Neuronal stem cell (in vitro differentiated cells): ENCODE measurements at regions not wholly inside any gene's neighbourhood (a gene's known extent, or its start where the extent isn't known, plus 50 kb on each side); places are given as distances from the start of the nearest gene placed in this dataset.

ENCODE experiments used
- DNase-seq: peaks from one replicate; pipeline ENCODE4 v3.0.0-alpha.2; 2013; ENCODE audit warnings: low spot score
- H2AFZ ChIP-seq: one replicate; pipeline ENCODE4 v1.6.1; 2013; ENCODE audit warnings: mild to moderate bottlenecking, low read length, inconsistent platforms
- H2AK5ac ChIP-seq: 2 replicates; pipeline ENCODE4 v1.6.1; 2013; ENCODE audit warnings: low read depth, mild to moderate bottlenecking, inconsistent platforms, low read length, moderate library complexity, mixed read lengths
- H2BK120ac ChIP-seq: 2 replicates; pipeline ENCODE4 v1.6.1; 2013; ENCODE audit warnings: low read depth, mild to moderate bottlenecking, inconsistent platforms, low read length, moderate library complexity, mixed read lengths
- H2BK12ac ChIP-seq: one replicate; pipeline ENCODE4 v1.6.1; 2013; ENCODE audit warnings: low read length, inconsistent platforms
- H2BK15ac ChIP-seq: 2 replicates; pipeline ENCODE4 v1.6.1; 2013; ENCODE audit warnings: mild to moderate bottlenecking, low read length, inconsistent platforms, mixed read lengths
- H2BK5ac ChIP-seq: one replicate; pipeline ENCODE4 v1.6.1; 2013; ENCODE audit warnings: inconsistent platforms, mild to moderate bottlenecking, low read length, moderate library complexity
- H3K14ac ChIP-seq: one replicate; pipeline ENCODE4 v1.6.1; 2013; ENCODE audit warnings: low read length, inconsistent platforms
- H3K18ac ChIP-seq: 2 replicates; pipeline ENCODE4 v1.6.1; 2013; ENCODE audit warnings: low read length, inconsistent platforms
- H3K23ac ChIP-seq: 2 replicates; pipeline ENCODE4 v1.6.1; 2013; ENCODE audit warnings: low read depth, mild to moderate bottlenecking, mixed read lengths, low read length, inconsistent platforms; ENCODE audit not compliant: poor library complexity
- H3K27ac ChIP-seq: replicated peaks from 3 replicates; pipeline ENCODE4 v1.5.1; 2013; ENCODE audit warnings: low read length, inconsistent platforms
- H3K27me3 ChIP-seq, 3 experiments: 2 replicates each; pipeline ENCODE4 v1.6.1; 2013; ENCODE audit warnings: low read length in 3 of 3, mild to moderate bottlenecking in 2 of 3, inconsistent platforms in 1 of 3, low read depth in 1 of 3, mixed read lengths in 1 of 3, moderate library complexity in 1 of 3; ENCODE audit not compliant: control insufficient read depth in 3 of 3, insufficient read depth in 3 of 3
- H3K36me3 ChIP-seq, 2 donors: replicated peaks in 1 of 2; 2 replicates each; pipeline ENCODE4 v1.6.1; 2013; ENCODE audit warnings: low read length in 2 of 2; ENCODE audit not compliant: control insufficient read depth in 2 of 2, insufficient read depth in 2 of 2
- H3K4ac ChIP-seq: 2 replicates; pipeline ENCODE4 v1.6.1; 2013; ENCODE audit warnings: inconsistent platforms, mild to moderate bottlenecking, low read length, moderate library complexity
- H3K4me1 ChIP-seq, 2 donors: 1 replicate in 1 of 2; 2 replicates in 1 of 2; pipeline ENCODE4 v1.6.1; 2013; ENCODE audit warnings: low read length in 2 of 2, low read depth in 1 of 2; ENCODE audit not compliant: control insufficient read depth in 2 of 2, insufficient read depth in 1 of 2
- H3K4me2 ChIP-seq: one replicate; pipeline ENCODE4 v1.6.1; 2013; ENCODE audit warnings: mild to moderate bottlenecking, low read length, inconsistent platforms; ENCODE audit not compliant: insufficient read depth, poor library complexity, severe bottlenecking
- H3K4me3 ChIP-seq, 2 donors: 2 replicates each; pipeline ENCODE4 v1.5.1; 2013; ENCODE audit warnings: low read length in 2 of 2, mild to moderate bottlenecking in 2 of 2, inconsistent platforms in 1 of 2, moderate library complexity in 1 of 2
- H3K79me1 ChIP-seq: one replicate; pipeline ENCODE4 v1.6.1; 2013; ENCODE audit warnings: low read depth, mild to moderate bottlenecking, inconsistent platforms, low read length, moderate library complexity
- H3K9ac ChIP-seq: one replicate; pipeline ENCODE4 v1.6.1; 2013; ENCODE audit warnings: mild to moderate bottlenecking, low read depth, low read length, inconsistent platforms; ENCODE audit not compliant: poor library complexity
- H3K9me3 ChIP-seq, 2 donors: replicated peaks in 1 of 2; 2 replicates each; pipeline versions ENCODE3 to v1.6.1; 2013; ENCODE audit warnings: low read length in 2 of 2, mild to moderate bottlenecking in 2 of 2, inconsistent platforms in 1 of 2, low read depth in 1 of 2, mixed read lengths in 1 of 2, moderate library complexity in 1 of 2; ENCODE audit not compliant: control insufficient read depth in 2 of 2, insufficient read depth in 1 of 2
- H4K8ac ChIP-seq: one replicate; pipeline ENCODE4 v1.6.1; 2013; ENCODE audit warnings: low read depth, mild to moderate bottlenecking, inconsistent platforms, low read length, moderate library complexity
- H4K91ac ChIP-seq: one replicate; pipeline ENCODE4 v1.6.1; 2013; ENCODE audit warnings: low read length, low read depth, mild to moderate bottlenecking, inconsistent platforms; ENCODE audit not compliant: poor library complexity
- WGBS, 2 donors: extraction: QIAGEN DNeasy Blood & Tissue Kit; methylation state at CpG; one replicate each; pipeline ENCODE4 v1.1.7; 2013; ENCODE audit warnings: missing lambda C conversion rate in 2 of 2, mixed read lengths in 1 of 2; ENCODE audit not compliant: insufficient read length in 2 of 2, insufficient replicate concordance in 1 of 2; ENCODE audit errors: extremely low coverage in 2 of 2; 5-methylcytosine and 5-hydroxymethylcytosine counted together

- Histone ChIP-seq H3K23ac (peak overlapping the region; percentile 98), H3K18ac (peak overlapping the region; percentile 94), H2BK12ac (peak overlapping the region; percentile 24), H4K8ac (peak overlapping the region; percentile 82), H3K14ac (peak overlapping the region; percentile 100), H3K36me3 (peaks cover 0 to 3% of the 10 kb centered on the region in 2 donors), H3K27ac (peak overlapping the region; percentile 37), H3K4ac (peak overlapping the region; percentile 84), H2AK5ac (peak overlapping the region; percentile 56), H4K91ac (peak overlapping the region; percentile 72), H2BK15ac (peak overlapping the region; percentile 32), H3K79me1 (no peaks in the 10 kb centered on the region), H3K4me3 (peak overlapping the region in 1 of 2 donors; percentile 73), H3K4me1 (peaks cover 6 to 16% of the 10 kb centered on the region in 2 donors), H3K4me2 (no peak overlapping the region), H3K9me3 (peaks cover 0 to 4% of the 10 kb centered on the region in 2 donors), H3K27me3 (peaks cover 0 to 2% (median 0%) of the 10 kb centered on the region in 3 experiments), H2BK120ac (no peak overlapping the region), H2AFZ (no peak overlapping the region), H2BK5ac (no peak overlapping the region), H3K9ac (peak overlapping the region; percentile 86)
- no peak for DNase-seq
- WGBS, 2 donors, result 100% methylated on average over 4 of the region's 21 CpGs; no CpG with 5 or more reads in 1 of the 2 donors
Observed at GRCh38 chr9:129361196-129361595, 183.1 kb upstream of the IER5L start.

GRCh38 chr9:129359916-129360536, 182.0 kb upstream of the IER5L start:
- no peaks in the 10 kb centered on the region for H3K79me1 ChIP-seq
- H3K23ac ChIP-seq, result no peak overlapping the region
- no peak overlapping the region for H3K9ac ChIP-seq
- H3K27ac ChIP-seq, result no peak overlapping the region
- H3K4me3 ChIP-seq, result no peak overlapping the region
- H3K9me3 ChIP-seq, result peaks cover 0 to 6% of the 10 kb centered on the region in 2 donors
- peaks cover 0 to 3% of the 10 kb centered on the region in 2 donors for H3K36me3 ChIP-seq
- H3K27me3 ChIP-seq, result peaks cover 0 to 2% (median 0%) of the 10 kb centered on the region in 3 experiments
- no peak overlapping the region for H3K4me2 ChIP-seq
- no peak overlapping the region for H2BK120ac ChIP-seq
- H3K18ac ChIP-seq, result peak overlapping the region; percentile 85
- H4K8ac ChIP-seq, result no peak overlapping the region
- no peak overlapping the region for H3K14ac ChIP-seq
- H2AK5ac ChIP-seq, result peak overlapping the region; percentile 47
- H2AFZ ChIP-seq, result peak overlapping the region; percentile 76
- WGBS, 2 donors, result no CpG with 5 or more reads among the region's 12 CpGs
- no peak overlapping the region for H2BK12ac ChIP-seq
- H4K91ac ChIP-seq, result no peak overlapping the region
- no peak overlapping the region for H3K4ac ChIP-seq
- H2BK15ac ChIP-seq, result peak overlapping the region; percentile 25
- DNase-seq, result no peak
- no peak overlapping the region for H2BK5ac ChIP-seq
- peaks cover 6 to 16% of the 10 kb centered on the region in 2 donors for H3K4me1 ChIP-seq

- H2BK120ac ChIP-seq, result no peak overlapping the region
- H2BK5ac ChIP-seq, result no peak overlapping the region
- DNase-seq, result no peak
- H3K79me1 ChIP-seq, result no peaks in the 10 kb centered on the region
- no peak overlapping the region for H2AFZ ChIP-seq
- peak overlapping the region; percentile 28 for H2AK5ac ChIP-seq
- H4K91ac ChIP-seq, result no peak overlapping the region
- H3K4me1 ChIP-seq, result peaks cover 6 to 16% of the 10 kb centered on the region in 2 donors
- no CpG with 5 or more reads among the region's 15 CpGs for WGBS, 2 donors
- no peak overlapping the region for H3K27ac ChIP-seq
- H3K9ac ChIP-seq, result no peak overlapping the region
- no peak overlapping the region for H3K14ac ChIP-seq
- H4K8ac ChIP-seq, result no peak overlapping the region
- H3K4me3 ChIP-seq, result no peak overlapping the region
- H3K23ac ChIP-seq, result no peak overlapping the region
- peaks cover 0 to 2% (median 0%) of the 10 kb centered on the region in 3 experiments for H3K27me3 ChIP-seq
- H3K4ac ChIP-seq, result peak overlapping the region; percentile 72
- H3K18ac ChIP-seq, result peak overlapping the region; percentile 41
- no peak overlapping the region for H3K4me2 ChIP-seq
- no peak overlapping the region for H2BK15ac ChIP-seq
- H3K36me3 ChIP-seq, result peaks cover 0 to 3% of the 10 kb centered on the region in 2 donors
- no peak overlapping the region for H2BK12ac ChIP-seq
- H3K9me3 ChIP-seq, result peaks cover 0 to 6% of the 10 kb centered on the region in 2 donors
Observed at GRCh38 chr9:129359162-129359811, 181.2 kb upstream of the IER5L start.

GRCh38 chr9:129358621-129359154, 180.6 kb upstream of the IER5L start:
- Histone ChIP-seq H3K18ac (peak overlapping the region; percentile 65), H3K9ac (no peak overlapping the region), H4K91ac (peak overlapping the region; percentile 0), H2BK5ac (no peak overlapping the region), H3K14ac (peak overlapping the region; percentile 64), H3K27ac (no peak overlapping the region), H3K4me1 (peaks cover 6 to 16% of the 10 kb centered on the region in 2 donors), H2AFZ (no peak overlapping the region), H3K4ac (no peak overlapping the region), H2BK120ac (peak overlapping the region; percentile 75), H2BK15ac (no peak overlapping the region), H3K36me3 (peaks cover 0 to 3% of the 10 kb centered on the region in 2 donors), H3K79me1 (no peaks in the 10 kb centered on the region), H3K27me3 (peaks cover 0 to 2% (median 0%) of the 10 kb centered on the region in 3 experiments), H3K9me3 (peaks cover 0 to 6% of the 10 kb centered on the region in 2 donors), H2BK12ac (no peak overlapping the region), H3K4me2 (no peak overlapping the region), H4K8ac (no peak overlapping the region), H3K23ac (no peak overlapping the region), H3K4me3 (no peak overlapping the region), H2AK5ac (peak overlapping the region; percentile 36)
- no CpG with 5 or more reads among the region's 12 CpGs for WGBS, 2 donors
- DNase-seq, result no peak
